ENCODE measurements at regions not wholly inside any gene's neighbourhood (a gene's known extent, or its start where the extent isn't known, plus 50 kb on each side); places are given as distances from the start of the nearest gene placed in this dataset.

DNA sequence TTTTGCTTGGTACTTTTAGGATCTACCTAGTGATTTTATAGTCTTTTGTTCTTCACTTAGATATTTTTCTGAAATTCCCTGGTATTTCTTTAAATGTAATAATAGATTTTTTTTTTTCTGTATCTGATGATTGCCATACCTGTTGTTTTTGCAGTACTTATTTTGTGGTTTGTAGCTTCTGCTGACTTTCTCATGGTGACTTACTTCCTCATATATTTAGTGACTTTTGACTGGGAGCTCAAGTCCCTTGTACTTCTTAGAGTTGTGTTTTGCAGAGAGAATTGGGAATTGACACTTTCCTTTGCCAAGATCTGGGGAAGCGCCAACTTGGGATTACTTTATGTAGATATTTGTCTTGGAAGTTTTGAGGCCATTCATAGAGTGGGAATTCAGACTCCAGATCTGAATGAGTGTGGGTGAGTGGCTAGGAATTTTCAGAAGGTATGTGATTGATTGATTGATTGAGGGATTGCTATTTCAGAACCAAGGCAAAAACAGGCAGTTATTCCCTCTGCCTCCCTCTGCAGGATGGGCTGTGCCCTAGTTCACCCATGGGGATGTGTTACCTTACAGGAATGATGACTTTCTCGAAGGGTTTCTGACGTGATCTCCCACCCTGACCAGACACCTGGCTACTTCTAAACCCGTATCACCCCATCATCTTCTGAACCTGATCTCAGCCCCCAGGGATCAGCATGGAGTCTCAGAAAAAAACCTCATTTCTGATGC, 219.5 kb downstream of the URB2 start:
- DNase-seq (ENCODE audit: low read depth) = no peak
- no peak overlapping the region for H3K4me3 ChIP-seq (ENCODE audit: low read depth, low read length)
- no peak for TF ChIP-seq CTCF (IDR thresholded peaks at IDR 0.05; ENCODE audit: insufficient read depth, low read length)

- H3K4me3 ChIP-seq (ENCODE audit: low read depth, low read length) = no peak overlapping the region
- TF ChIP-seq CTCF (IDR thresholded peaks at IDR 0.05; ENCODE audit: insufficient read depth, low read length) = no peak
Measured at GRCh38 chr1:229846351-229846750, 220.3 kb downstream of the URB2 start.

GRCh38 chr1:229848752-229849677, 218.0 kb upstream of the GALNT2 start:
- no peak overlapping the region for H3K4me3 ChIP-seq (ENCODE audit: low read depth, low read length)
- TF ChIP-seq CTCF (IDR thresholded peaks at IDR 0.05; ENCODE audit: insufficient read depth, low read length) = peak; percentile 41
- no peak for DNase-seq (ENCODE audit: low read depth)

More at GRCh38 chr1:229846351-229846750, 220.3 kb downstream of the URB2 start:
- no peak for DNase-seq (ENCODE audit: low read depth)

- TF ChIP-seq CTCF (IDR thresholded peaks at IDR 0.05; ENCODE audit: insufficient read depth, low read length) = no peak
- no peak for DNase-seq (ENCODE audit: low read depth)
- H3K4me3 ChIP-seq (ENCODE audit: low read depth, low read length) = no peak overlapping the region
Measured at GRCh38 chr1:229851511-229851910, 215.5 kb upstream of the GALNT2 start.

DNA sequence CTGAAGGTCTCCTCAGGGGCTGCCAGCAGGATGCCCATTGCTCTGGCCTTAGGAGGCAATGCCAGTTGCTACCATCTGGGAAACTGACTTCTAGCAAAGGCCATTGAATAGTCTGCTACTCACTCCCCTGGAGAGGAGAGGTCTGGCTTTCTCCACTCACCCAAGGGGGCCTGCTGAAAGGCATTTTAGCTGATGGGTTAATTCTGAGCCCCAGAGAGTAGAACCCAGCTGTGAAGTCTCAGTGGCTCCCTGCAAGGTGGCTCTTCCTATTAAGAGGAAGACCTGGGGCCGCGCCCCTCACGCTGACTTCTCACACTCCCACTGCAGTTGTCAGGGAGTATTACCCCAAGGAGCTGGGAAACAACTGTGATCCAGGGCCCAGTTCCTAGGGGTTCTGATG, 213.3 kb upstream of the GALNT2 start:
- DNase-seq (ENCODE audit: low read depth) = no peak
- H3K4me3 ChIP-seq (ENCODE audit: low read depth, low read length) = no peak overlapping the region
- no peak for TF ChIP-seq CTCF (IDR thresholded peaks at IDR 0.05; ENCODE audit: insufficient read depth, low read length)

- DNase-seq (ENCODE audit: low read depth) = no peak
- no peak for TF ChIP-seq CTCF (IDR thresholded peaks at IDR 0.05; ENCODE audit: insufficient read depth, low read length)
- no peak overlapping the region for H3K4me3 ChIP-seq (ENCODE audit: low read depth, low read length)
Measured at GRCh38 chr1:229854620-229855019, 212.4 kb upstream of the GALNT2 start.
